CD4-positive, alpha-beta T cell treated with Interleukin-12 subunit alpha and Interleukin-12 subunit beta, for 1 hour (primary cell): ENCODE measurements at regions not wholly inside any gene's neighbourhood (a gene's known extent, or its start where the extent isn't known, plus 50 kb on each side); places are given as distances from the start of the nearest gene placed in this dataset.
A peak's percentile ranks its signal among the peaks of the same experiment; 100 is the strongest.
"Not testable (repeated sequence)": the region's sequence is repeated elsewhere in the genome, so short reads cannot be mapped to it uniquely, and the experiment has no call there.

Source experiments
- DNase-seq: peaks from one replicate; pipeline ENCODE4 v3.0.0-alpha.2; 2020

- DNase-seq: not testable (repeated sequence)
Observed at GRCh38 chr17:18546514-18547398, 70.2 kb downstream of the LGALS9C start.

DNA sequence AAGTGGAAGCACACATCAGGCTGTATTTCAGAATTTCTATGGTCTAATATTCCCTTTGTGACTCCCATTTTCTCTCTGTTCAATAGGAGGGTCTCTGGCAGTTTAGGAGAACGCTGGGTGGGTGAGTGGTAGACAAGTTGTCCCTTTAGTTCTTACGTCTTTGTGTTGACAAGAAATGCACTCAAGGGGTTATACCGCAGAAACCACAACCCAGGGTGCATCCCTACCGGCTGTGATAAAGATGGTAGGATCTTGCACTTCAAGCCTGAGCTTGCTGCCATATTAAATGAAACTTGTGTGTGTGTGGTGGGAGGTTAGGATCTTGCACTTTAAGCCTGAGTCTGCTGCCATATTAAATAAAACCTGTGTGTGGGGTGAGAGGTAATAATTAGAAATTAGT is 80.5 kb downstream of the LGALS9C start:
- DNase-seq: not testable (repeated sequence)

DNA sequence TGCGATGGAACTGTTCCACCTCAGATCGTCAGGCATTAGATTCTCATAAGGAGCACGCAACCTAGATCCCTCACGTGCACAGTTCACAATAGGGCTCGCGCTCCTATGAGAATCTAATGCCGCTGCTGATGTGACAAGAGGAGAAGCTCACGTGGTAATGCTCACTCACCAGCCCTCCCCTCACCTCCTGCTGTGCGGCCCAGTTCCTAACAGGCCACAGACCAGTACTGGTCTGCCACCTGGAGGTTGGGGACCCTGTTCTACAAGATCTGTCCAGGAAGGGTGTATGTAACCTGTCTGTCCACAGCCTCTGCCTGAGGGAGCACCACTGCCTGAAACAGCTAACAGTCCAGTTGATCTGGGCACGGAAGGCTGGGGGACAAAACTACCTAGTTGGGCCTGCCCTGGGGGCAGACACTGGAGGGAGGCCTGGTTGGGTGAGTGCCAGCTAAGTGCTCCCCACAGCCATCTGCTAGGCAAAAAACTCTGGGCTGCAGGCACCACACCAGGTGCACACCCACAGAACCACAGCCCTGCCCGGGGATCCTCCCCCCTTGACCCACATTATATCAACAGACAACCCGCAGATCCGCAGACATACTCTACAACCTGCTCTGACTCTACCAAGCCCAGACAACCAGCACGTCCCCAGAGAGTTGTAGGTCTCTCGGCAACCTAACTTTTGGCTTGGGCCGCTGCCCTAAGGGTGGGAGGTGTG is 80.7 kb downstream of the TBC1D28 start:
- DNase-seq: peak; percentile 38

DNA sequence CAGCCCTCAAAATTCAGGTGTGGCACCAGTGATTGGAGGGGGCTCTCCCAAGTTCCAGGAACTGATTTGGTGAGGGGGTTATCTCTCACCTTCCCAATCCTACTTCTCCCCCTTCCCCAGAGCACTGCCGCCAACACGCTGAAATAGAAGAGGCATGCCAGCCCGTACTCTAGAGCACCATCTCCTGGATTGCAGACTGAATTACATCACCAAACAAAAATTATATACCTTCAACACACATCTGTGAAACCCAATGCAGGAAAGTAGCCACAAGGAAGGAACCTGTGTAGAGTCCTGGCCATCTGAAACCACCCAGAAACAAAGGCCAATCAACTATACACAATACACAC is 80.1 kb downstream of the TBC1D28 start:
- peak; percentile 53 for DNase-seq

DNA sequence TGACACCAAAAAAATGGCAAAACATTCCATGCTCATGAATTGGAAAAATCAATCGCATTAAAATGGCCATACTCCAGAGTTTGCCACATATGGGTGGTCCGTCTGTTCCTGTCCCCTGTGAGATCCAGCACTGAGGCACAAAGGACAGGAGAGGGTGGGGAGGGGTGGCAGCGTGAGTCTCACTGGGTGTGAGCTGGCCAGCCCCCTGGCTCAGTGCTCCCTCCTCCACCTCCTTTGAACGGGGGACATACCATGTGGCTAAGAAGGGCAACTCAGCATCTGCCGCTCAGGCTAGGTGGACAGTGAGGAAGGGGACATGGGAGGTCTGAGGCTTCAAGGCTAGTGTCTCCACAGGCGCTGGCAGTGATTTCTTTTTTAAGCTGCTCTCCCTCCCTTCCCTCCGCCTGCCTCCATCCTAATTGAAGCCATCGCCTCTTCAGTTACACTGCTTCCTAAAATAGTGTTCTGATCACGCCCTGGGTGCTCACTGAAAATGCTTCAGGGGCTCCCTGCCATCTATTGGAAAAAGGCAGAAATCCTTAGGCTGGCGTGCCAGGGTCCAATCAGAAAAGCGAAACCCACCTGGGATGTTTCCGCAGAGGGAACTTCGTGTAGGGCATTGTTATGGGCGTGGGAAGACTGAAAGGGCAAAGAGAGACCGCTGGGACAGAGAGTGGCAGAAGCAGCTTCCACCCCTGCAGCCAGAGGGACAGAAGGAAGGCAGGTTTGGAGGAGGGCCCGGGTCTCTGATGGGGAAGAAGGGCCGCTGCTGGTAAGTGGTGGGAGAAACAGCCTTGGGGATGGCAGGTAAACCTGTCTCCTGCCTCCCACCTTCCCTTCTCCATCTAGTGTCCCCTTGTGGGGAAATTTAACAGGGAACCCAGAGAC is 75.8 kb downstream of the TBC1D28 start:
- DNase-seq: not testable (repeated sequence)

DNA sequence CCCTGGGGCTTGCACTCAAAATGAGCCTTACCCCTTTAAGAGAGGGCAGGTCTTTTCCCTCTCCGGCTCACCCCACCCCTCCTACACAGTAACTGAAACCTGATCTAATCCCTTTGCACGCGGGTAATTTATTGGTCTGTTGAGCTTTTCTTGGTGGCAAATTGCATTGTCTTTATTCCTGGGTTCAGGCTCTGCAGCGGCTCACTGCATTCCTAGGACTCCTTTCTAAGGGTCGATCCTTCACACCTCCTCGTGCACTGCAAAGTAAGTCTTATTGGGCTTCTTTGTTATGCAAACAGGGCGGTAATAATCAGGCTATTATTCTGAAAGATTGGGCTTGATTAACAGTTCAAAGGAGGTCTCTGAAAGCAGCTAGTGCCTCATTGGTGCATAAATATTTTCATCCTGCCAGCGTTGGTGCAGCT is 74.7 kb downstream of the TBC1D28 start:
- not testable (repeated sequence) for DNase-seq

- not testable (repeated sequence) for DNase-seq
Observed at GRCh38 chr17:18572536-18572935, 71.7 kb downstream of the TBC1D28 start.

- not testable (repeated sequence) for DNase-seq
Observed at GRCh38 chr17:18574137-18574536, 70.1 kb downstream of the TBC1D28 start.
